Mucosa of stomach (tissue), 1 donor: ENCODE measurements at regions not wholly inside any gene's neighbourhood (a gene's known extent, or its start where the extent isn't known, plus 50 kb on each side); places are given as distances from the start of the nearest gene placed in this dataset.

Experiments used
- H3K27me3 ChIP-seq: one replicate; pipeline ENCODE4 v1.7.0; 2013; ENCODE audit warnings: mild to moderate bottlenecking, low read length; ENCODE audit not compliant: control insufficient read depth, insufficient read depth
- H3K36me3 ChIP-seq: one replicate; pipeline ENCODE4 v1.7.0; 2013; ENCODE audit warnings: low read length; ENCODE audit not compliant: control insufficient read depth, insufficient read depth
- H3K4me1 ChIP-seq: one replicate; pipeline ENCODE4 v1.7.0; 2013; ENCODE audit warnings: mild to moderate bottlenecking, low read length; ENCODE audit not compliant: control insufficient read depth, insufficient read depth
- H3K4me3 ChIP-seq: one replicate; pipeline ENCODE4 v1.7.0; 2013; ENCODE audit warnings: low read length
- H3K9ac ChIP-seq: one replicate; pipeline ENCODE4 v1.7.0; 2013; ENCODE audit warnings: mild to moderate bottlenecking, low read length, moderate library complexity
- H3K9me3 ChIP-seq: one replicate; pipeline ENCODE4 v1.7.0; 2013; ENCODE audit warnings: mild to moderate bottlenecking, low read length, moderate library complexity; ENCODE audit not compliant: control insufficient read depth
- donor health status: Pancreatic carcinoma.

DNA sequence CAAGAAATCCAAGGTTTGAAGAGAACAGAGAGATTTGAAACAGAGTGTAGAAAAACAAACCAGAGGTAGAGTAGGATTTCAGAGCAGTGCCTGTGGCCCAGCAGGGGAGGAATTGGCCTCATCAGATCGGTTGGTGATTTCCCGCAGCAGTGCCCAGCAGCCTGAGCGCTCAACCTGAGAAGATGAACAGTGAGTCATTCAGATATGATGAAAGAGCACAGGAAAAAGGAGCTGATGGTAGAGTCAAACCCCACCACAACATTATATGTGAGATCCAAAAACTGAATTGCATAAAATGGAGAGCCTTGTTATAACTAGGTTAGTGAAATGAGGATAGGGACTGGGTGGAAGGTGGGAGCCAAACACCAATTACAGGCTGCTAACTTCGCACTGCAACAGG lies 248.9 kb downstream of the PIK3R1 start:
- peaks cover 10% of the 10 kb centered on the region for H3K4me1 ChIP-seq
- H3K36me3 ChIP-seq: no peaks in the 10 kb centered on the region
- no peak overlapping the region for H3K9ac ChIP-seq
- H3K9me3 ChIP-seq: no peaks in the 10 kb centered on the region
- no peak overlapping the region for H3K4me3 ChIP-seq
- H3K27me3 ChIP-seq: no peaks in the 10 kb centered on the region

DNA sequence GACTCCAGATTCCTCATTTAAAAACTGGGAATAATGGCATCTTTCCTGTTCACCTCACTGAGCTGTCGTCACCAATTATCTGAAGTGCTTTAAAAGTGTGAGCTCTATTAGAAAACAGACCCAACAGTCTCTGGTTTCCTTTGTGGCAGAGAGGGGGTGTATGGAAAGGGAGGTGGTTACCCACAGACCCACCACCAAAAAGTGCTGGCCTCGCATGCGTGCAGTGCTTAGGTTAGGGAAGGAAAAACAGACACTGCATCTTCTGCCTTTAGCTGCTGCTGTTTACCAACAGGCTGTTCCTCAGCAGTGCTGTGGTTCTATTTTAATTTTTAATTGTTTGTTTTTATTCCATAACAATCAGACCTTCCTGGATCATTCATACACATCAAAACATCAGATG lies 249.6 kb downstream of the PIK3R1 start:
- Histone ChIP-seq H3K9ac (no peak overlapping the region), H3K27me3 (no peaks in the 10 kb centered on the region), H3K9me3 (no peaks in the 10 kb centered on the region), H3K36me3 (no peaks in the 10 kb centered on the region), H3K4me1 (peaks cover 4% of the 10 kb centered on the region), H3K4me3 (no peak overlapping the region)

DNA sequence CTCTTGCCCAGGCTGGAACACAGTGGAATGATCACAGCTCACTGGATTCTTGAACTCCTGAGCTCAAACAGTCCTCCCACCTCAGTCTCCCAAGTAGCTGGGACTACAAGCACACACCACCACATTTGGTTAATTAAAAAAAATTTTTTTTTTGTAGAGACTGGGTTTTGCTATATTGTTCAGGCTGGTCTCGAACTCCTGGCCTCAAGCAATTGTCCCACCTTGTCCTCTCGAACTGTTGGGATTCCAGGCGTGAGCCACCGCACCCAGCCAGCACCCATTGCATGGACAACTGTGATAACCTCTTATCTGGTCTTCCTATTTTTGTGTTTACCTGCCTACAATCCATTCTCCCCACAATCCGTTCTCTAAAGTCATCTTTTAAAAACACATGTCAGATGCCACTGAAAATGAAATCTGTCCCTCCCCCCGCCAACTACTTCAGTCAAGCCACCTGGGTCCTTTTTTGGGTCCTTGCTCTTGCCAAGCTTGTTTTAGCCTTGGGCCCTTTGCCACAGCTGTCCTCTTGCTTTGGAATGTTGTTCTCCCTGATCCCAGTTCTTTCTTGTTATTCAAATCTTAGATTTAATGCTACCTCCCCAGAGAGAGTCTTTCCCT lies 250.5 kb downstream of the PIK3R1 start:
- Histone ChIP-seq H3K9me3 (no peaks in the 10 kb centered on the region), H3K36me3 (no peaks in the 10 kb centered on the region), H3K4me3 (no peak overlapping the region), H3K9ac (no peak overlapping the region), H3K27me3 (no peaks in the 10 kb centered on the region), H3K4me1 (peaks cover 4% of the 10 kb centered on the region)

DNA sequence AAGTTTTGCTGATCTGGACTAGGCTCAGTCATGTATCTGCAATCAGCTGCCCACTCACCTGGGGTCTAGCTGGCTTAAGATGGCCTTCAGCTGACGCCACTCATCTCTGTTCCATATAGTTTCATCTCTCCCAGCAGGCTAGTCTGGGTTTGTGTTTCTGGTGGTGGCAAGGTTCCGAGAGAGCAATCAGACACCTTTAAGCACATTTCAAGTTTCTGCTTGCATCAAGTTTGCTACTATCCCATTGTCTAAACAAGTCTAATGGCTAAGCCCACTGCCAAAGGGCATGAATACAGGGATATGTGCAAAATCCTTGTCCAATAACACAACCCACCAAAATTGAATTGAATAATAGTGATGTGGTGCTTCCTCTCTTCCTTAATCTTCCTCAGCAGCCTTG lies 251.7 kb downstream of the PIK3R1 start:
- no peaks in the 10 kb centered on the region for H3K27me3 ChIP-seq
- no peaks in the 10 kb centered on the region for H3K36me3 ChIP-seq
- no peaks in the 10 kb centered on the region for H3K9me3 ChIP-seq
- H3K4me3 ChIP-seq: no peak overlapping the region
- peaks cover 4% of the 10 kb centered on the region for H3K4me1 ChIP-seq
- no peak overlapping the region for H3K9ac ChIP-seq

DNA sequence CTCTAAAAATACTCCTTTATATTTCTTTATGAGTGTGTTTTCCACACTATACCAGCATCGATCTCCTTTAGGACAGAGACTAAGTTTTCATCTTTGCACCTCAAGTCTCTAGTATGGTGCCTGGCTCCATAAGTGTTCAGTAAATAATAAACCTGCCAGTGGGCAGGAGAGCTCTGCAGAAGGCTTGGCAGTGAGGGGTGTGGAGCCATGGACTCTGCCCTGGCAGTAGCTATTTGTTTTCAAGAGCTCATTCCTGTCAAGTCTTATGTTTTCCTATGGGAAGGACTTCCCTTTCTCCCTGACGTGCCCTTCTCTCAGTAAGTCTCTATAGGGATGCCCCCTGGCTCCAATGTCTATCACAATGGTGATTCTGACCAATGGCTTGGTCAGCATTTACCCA lies 252.2 kb downstream of the PIK3R1 start:
- Histone ChIP-seq H3K4me1 (peaks cover 4% of the 10 kb centered on the region), H3K27me3 (no peaks in the 10 kb centered on the region), H3K9ac (no peak overlapping the region), H3K36me3 (no peaks in the 10 kb centered on the region), H3K9me3 (no peaks in the 10 kb centered on the region), H3K4me3 (no peak overlapping the region)

DNA sequence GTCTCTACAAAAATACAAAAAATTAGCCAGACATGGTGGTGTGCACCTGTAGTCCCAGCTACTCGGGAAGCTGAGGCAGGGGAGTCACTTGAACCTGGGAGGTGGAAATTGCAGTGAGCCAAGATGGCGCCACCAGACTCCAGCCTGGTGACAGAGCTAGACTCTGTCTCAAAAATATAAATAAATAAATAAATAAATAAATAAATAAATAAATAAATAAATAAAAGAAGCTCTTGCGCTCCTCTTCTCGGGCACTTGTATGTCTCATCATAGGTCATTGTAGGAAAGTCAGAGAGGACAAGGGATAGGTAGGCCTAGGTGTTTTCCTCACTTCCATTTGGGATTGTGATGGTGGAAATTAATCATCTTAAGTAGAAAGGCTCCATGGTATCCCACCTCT lies 252.8 kb downstream of the PIK3R1 start:
- Histone ChIP-seq H3K4me1 (peaks cover 4% of the 10 kb centered on the region), H3K4me3 (no peak overlapping the region), H3K27me3 (no peaks in the 10 kb centered on the region), H3K9ac (no peak overlapping the region), H3K9me3 (no peaks in the 10 kb centered on the region), H3K36me3 (no peaks in the 10 kb centered on the region)

DNA sequence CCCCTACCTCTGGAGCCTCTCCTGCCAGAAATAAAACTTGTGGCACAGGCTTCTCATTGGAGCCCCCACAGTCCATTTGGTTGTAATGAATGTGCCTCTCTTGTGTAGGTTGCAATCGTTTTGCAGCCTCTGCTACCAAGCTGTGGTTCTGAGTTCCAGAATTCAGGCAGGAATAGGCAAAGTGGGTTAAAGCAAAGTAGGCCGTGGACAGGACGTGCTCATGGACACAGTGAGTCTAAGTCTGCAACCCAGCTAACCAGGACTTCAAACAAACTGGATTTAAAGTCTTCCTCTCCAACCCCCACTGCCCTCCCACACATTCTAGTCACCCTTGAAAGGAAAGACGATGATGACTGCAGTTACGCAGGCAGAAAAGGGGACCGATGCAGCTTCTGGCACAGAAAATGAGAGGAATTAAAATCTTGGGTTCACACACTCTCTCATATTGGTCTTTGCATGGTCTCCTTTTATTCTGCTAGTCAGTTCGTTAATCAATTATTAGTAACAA lies 260.0 kb downstream of the PIK3R1 start:
- no peaks in the 10 kb centered on the region for H3K9me3 ChIP-seq
- H3K4me1 ChIP-seq: peaks cover 10% of the 10 kb centered on the region
- no peaks in the 10 kb centered on the region for H3K27me3 ChIP-seq
- no peak overlapping the region for H3K4me3 ChIP-seq
- no peaks in the 10 kb centered on the region for H3K36me3 ChIP-seq
- H3K9ac ChIP-seq: no peak overlapping the region

DNA sequence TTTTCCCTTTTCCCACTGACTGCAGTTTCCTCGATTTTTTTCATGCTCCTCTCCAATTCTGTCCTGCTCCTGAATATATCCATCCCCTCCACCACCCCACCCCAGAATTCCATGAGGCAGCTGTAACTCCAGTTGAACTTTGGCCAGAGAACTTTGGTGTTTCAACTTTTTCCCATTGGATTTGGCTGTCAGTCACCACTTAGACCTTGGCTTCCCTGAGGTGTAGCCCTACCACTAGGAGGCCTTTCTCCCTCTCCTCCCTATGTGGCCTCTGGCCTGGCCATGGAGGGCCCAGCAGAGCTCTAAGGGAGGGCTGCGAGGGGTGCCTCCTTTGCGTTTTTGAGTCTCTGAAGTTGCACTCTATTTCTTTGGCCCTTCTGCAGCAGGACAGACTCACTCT lies 261.3 kb downstream of the PIK3R1 start:
- Histone ChIP-seq H3K27me3 (no peaks in the 10 kb centered on the region), H3K36me3 (no peaks in the 10 kb centered on the region), H3K9me3 (no peaks in the 10 kb centered on the region), H3K9ac (no peak overlapping the region), H3K4me3 (no peak overlapping the region), H3K4me1 (peaks cover 15% of the 10 kb centered on the region)

DNA sequence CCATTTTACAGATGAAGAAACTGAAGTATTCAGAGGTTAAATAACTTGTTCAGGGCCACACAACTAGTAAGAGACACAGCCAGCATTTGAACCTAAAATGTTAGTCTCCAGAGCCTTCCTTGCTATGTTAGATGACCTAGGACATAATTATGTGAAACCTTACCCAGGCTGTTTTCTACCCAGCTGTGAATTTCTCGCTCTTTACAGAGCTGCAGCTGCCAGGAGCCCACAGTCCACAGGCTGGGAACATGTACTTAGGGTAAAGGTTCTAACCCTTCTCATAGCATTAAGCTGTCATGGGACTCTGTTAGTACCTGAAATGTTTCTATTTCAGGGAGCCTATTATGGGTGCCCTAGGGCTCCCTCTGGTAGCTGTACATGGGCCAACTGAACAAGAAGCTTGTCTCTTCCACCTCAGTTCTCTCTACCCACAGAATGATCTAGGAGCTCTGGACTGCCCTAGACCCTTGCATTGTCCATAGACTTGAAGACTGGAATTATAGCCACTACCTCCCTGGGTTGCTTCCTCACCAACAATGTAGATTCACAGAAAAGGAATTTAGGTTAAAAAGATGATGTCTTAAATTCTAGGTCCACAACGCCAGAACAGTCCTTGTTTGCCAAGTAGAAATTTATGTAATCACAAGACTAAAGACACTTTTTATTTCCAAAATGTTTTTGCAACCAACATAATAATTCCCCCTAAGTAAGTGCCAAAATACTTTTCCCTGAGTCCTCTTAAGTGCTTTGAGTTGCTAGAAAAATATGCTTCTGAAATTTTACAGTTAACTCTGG lies 262.9 kb downstream of the PIK3R1 start:
- Histone ChIP-seq H3K4me3 (no peak overlapping the region), H3K27me3 (no peaks in the 10 kb centered on the region), H3K36me3 (no peaks in the 10 kb centered on the region), H3K4me1 (peaks cover 15% of the 10 kb centered on the region), H3K9me3 (no peaks in the 10 kb centered on the region), H3K9ac (no peak overlapping the region)

DNA sequence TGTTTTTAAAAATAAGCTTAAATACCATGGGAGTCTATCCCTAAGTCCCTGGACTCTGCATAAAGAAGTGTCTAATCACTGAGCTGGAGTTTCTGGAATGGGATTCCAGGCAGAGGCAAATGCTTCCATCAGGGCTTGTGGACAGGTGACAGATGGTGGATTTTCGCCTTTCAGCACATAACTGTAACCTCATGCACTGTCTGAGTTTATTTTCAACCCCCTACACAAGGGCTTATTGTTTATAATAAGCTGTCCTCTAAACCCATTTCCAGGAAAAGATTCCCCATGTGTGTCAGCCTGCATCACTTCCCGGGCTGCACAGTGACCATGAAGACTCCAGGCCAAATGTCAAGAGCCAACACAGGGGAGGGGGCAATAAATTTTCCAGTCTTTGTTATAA lies 264.0 kb downstream of the PIK3R1 start:
- H3K27me3 ChIP-seq: no peaks in the 10 kb centered on the region
- no peaks in the 10 kb centered on the region for H3K36me3 ChIP-seq
- peaks cover 15% of the 10 kb centered on the region for H3K4me1 ChIP-seq
- no peak overlapping the region for H3K4me3 ChIP-seq
- no peak overlapping the region for H3K9ac ChIP-seq
- no peaks in the 10 kb centered on the region for H3K9me3 ChIP-seq

DNA sequence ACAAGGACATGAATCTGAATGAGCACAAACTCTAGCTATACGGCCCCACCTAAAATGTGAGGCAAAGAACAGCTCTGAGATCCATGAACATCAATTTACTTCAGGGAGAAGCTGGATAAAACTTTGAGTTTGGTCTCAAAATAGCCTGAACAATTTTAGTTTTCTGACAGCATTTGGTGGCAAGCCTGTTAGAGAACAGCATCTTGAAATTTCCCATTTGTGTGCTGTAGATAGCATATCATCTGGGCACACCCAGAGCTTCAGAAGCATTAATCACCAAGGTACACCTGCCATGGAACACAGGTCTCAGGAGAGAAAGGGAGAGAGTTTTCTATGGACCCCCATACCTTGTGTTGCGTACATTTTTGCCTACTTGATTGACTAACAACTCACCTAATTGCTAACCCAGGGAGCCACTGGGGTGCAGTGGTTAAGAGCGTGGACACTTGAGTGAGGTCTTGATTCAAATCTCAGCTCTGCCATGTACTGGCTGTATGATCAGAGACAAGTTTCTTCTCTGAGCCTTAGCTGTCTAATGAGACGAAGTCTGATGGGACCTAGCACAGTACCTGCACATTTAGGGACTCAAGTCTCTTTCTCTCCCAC lies 264.9 kb downstream of the PIK3R1 start:
- H3K4me1 ChIP-seq: peaks cover 15% of the 10 kb centered on the region
- H3K4me3 ChIP-seq: no peak overlapping the region
- no peaks in the 10 kb centered on the region for H3K9me3 ChIP-seq
- H3K9ac ChIP-seq: no peak overlapping the region
- no peaks in the 10 kb centered on the region for H3K36me3 ChIP-seq
- H3K27me3 ChIP-seq: no peaks in the 10 kb centered on the region

DNA sequence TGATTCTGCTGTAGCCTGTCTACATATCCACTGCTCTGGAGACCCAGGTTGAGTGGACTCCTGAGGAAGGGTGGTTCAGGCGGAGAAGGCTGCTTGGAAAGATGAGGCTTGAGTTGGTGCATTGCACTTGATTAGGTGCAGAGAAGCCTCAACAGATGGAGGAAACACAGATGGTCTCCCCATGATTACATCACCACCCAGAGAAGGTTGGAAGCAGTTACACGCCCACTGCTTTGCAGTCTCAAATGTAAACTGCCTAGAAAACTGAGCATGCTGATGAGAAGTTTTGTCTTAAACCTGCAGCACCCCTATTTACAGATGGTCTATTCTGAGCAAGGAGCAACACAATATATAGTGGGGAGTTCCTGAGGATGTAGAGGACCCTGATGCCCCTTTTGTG lies 266.6 kb downstream of the PIK3R1 start:
- H3K9ac ChIP-seq: no peak overlapping the region
- H3K4me1 ChIP-seq: peaks cover 15% of the 10 kb centered on the region
- no peaks in the 10 kb centered on the region for H3K36me3 ChIP-seq
- H3K27me3 ChIP-seq: no peaks in the 10 kb centered on the region
- no peak overlapping the region for H3K4me3 ChIP-seq
- H3K9me3 ChIP-seq: no peaks in the 10 kb centered on the region
